GM23338 (cell line): ENCODE measurements at regions not wholly inside any gene's neighbourhood (a gene's known extent, or its start where the extent isn't known, plus 50 kb on each side); places are given as distances from the start of the nearest gene placed in this dataset.

ENCODE experiments used
- ATAC-seq: fragments of 200-7000 bp; cut with Tn5 transposase; 3 replicates; pipeline ENCODE4 v1.9.1; 2020
- DNase-seq: peaks from one replicate; pipeline ENCODE4 v3.0.0-alpha.2; 2015; ENCODE audit warnings: low spot score
- H2AFZ ChIP-seq: fragments of 200-600 bp; sonication (generic); 2 replicates; pipeline ENCODE4 v1.8.0; 2016; ENCODE audit warnings: antibody characterized with exemption, mild to moderate bottlenecking, moderate library complexity
- H3F3A ChIP-seq: fragments of 200-600 bp; sonication (generic); replicated peaks from 2 replicates; pipeline ENCODE4 v1.8.0; 2017; ENCODE audit warnings: antibody characterized with exemption, mixed run types, low read depth
- H3K27ac ChIP-seq: fragments of 200-600 bp; sonication (generic); 2 replicates; pipeline ENCODE4 v1.6.1; 2016; ENCODE audit warnings: low read depth
- H3K27me3 ChIP-seq: fragments of 200-600 bp; sonication (generic); 2 replicates; pipeline ENCODE4 v1.8.0; 2016; ENCODE audit warnings: mild to moderate bottlenecking, mixed run types, moderate library complexity; ENCODE audit not compliant: insufficient read depth
- H3K36me3 ChIP-seq: fragments of 200-600 bp; sonication (generic); 2 replicates; pipeline ENCODE4 v1.8.0; 2016; ENCODE audit warnings: mild to moderate bottlenecking; ENCODE audit not compliant: insufficient read depth
- H3K4me1 ChIP-seq: fragments of 200-600 bp; sonication (generic); 2 replicates; pipeline ENCODE4 v1.8.0; 2016; ENCODE audit warnings: mild to moderate bottlenecking, moderate library complexity; ENCODE audit not compliant: insufficient read depth
- H3K4me2 ChIP-seq: fragments of 200-600 bp; sonication (generic); 2 replicates; pipeline ENCODE4 v1.7.1; 2017; ENCODE audit warnings: mixed run types
- H3K4me3 ChIP-seq: fragments of 200-600 bp; sonication (generic); 2 replicates; pipeline ENCODE4 v1.6.1; 2016; ENCODE audit warnings: mixed run types
- H3K79me2 ChIP-seq: fragments of 200-600 bp; sonication (generic); replicated peaks from 2 replicates; pipeline ENCODE4 v1.8.0; 2017; ENCODE audit warnings: mild to moderate bottlenecking; ENCODE audit not compliant: insufficient read depth
- H3K9me2 ChIP-seq: fragments of 200-600 bp; sonication (generic); 2 replicates; pipeline ENCODE4 v1.8.0; 2017; ENCODE audit not compliant: insufficient read depth
- H4K20me1 ChIP-seq: fragments of 200-600 bp; sonication (generic); replicated peaks from 2 replicates; pipeline ENCODE4 v1.8.0; 2017; ENCODE audit warnings: mild to moderate bottlenecking; ENCODE audit not compliant: insufficient read depth
- H3K27ac Mint-ChIP-seq: 2 replicates; pipeline ENCODE4 v1.8.0; 2020; ENCODE audit warnings: inconsistent platforms, mild to moderate bottlenecking, moderate library complexity, mixed read lengths
- H3K27me3 Mint-ChIP-seq: 3 replicates; pipeline ENCODE4 v1.8.0; 2022; ENCODE audit warnings: low read depth, mild to moderate bottlenecking, moderate library complexity, mixed read lengths, inconsistent platforms; ENCODE audit not compliant: insufficient read depth, poor library complexity
- H3K36me3 Mint-ChIP-seq: 3 replicates; pipeline ENCODE4 v1.8.0; 2021; ENCODE audit warnings: low read depth, mild to moderate bottlenecking, inconsistent platforms, moderate library complexity, mixed read lengths
- H3K4me1 Mint-ChIP-seq: 3 replicates; pipeline ENCODE4 v1.8.0; 2020; ENCODE audit warnings: mild to moderate bottlenecking, inconsistent platforms, mixed read lengths
- H3K4me3 Mint-ChIP-seq: 3 replicates; pipeline ENCODE4 v1.8.0; 2021; ENCODE audit warnings: moderate library complexity, mild to moderate bottlenecking, inconsistent platforms, mixed read lengths
- H3K9me3 Mint-ChIP-seq: 3 replicates; pipeline ENCODE4 v1.8.0; 2020; ENCODE audit warnings: moderate library complexity, mild to moderate bottlenecking, inconsistent platforms, mixed read lengths
- CREB1 ChIP-seq: fragments of 250-450 bp; sonication (Bioruptor Pico); IDR thresholded peaks from 2 replicates; pipeline ENCODE4 v1.5.0; 2020; ENCODE audit warnings: low read depth, mild to moderate bottlenecking, moderate library complexity
- EZH2 ChIP-seq: fragments of 200-600 bp; sonication (generic); IDR thresholded peaks from one replicate; pipeline ENCODE4 v1.8.0; 2017; ENCODE audit warnings: antibody characterized with exemption, mild to moderate bottlenecking, low read depth; ENCODE audit not compliant: unreplicated experiment
- EZH2phosphoT487 ChIP-seq: fragments of 200-600 bp; sonication (generic); IDR thresholded peaks from one replicate; pipeline ENCODE4 v1.8.1; 2018; ENCODE audit warnings: antibody characterized with exemption; ENCODE audit not compliant: unreplicated experiment
- JUNB ChIP-seq: IDR thresholded peaks from one replicate; pipeline ENCODE4 v1.6.1; 2016; ENCODE audit warnings: antibody characterized with exemption; ENCODE audit not compliant: unreplicated experiment
- NANOG ChIP-seq: IDR thresholded peaks from 2 replicates; pipeline ENCODE4 v1.6.1; 2016; ENCODE audit warnings: antibody characterized with exemption, borderline replicate concordance
- POLR2AphosphoS5 ChIP-seq: IDR thresholded peaks from 2 replicates; pipeline ENCODE4 v1.6.1; 2016; ENCODE audit warnings: antibody characterized with exemption, low read depth
- STAT1 ChIP-seq: IDR thresholded peaks from one replicate; pipeline ENCODE4 v1.6.1; 2016; ENCODE audit warnings: antibody characterized with exemption; ENCODE audit not compliant: unreplicated experiment
- ZNF114 ChIP-seq: fragments of 250-450 bp; sonication (Bioruptor Pico); IDR thresholded peaks from 2 replicates; pipeline ENCODE4 v1.5.0; 2020; ENCODE audit warnings: mild to moderate bottlenecking, moderate library complexity
- ZNF331 ChIP-seq: fragments of 250-450 bp; sonication (Bioruptor Pico); IDR thresholded peaks from 2 replicates; pipeline ENCODE4 v1.5.0; 2020; ENCODE audit warnings: low read depth, mild to moderate bottlenecking, moderate library complexity
- TF ChIP-seq, protein P1 (sequence below): IDR thresholded peaks from one replicate; pipeline ENCODE4 v1.6.1; 2018; ENCODE audit warnings: antibody characterized with exemption; ENCODE audit not compliant: unreplicated experiment
- TF ChIP-seq, protein P2 (sequence below): fragments of 250-450 bp; sonication (Bioruptor Pico); IDR thresholded peaks from 2 replicates; pipeline ENCODE4 v1.5.0; 2020; ENCODE audit warnings: mild to moderate bottlenecking, moderate library complexity
- TF ChIP-seq, protein P3 (sequence below): IDR thresholded peaks from 2 replicates; pipeline ENCODE4 v1.6.1; 2016; ENCODE audit warnings: antibody characterized with exemption
- TF ChIP-seq, protein P4 (sequence below), 2 experiments: fragments of 200-600 bp in 1 of 2; sonication (generic) in 1 of 2; conservative IDR thresholded peaks; 2 replicates each; pipeline versions ENCODE4 v1.5.1 to v1.6.1; 2016 to 2017; ENCODE audit warnings: antibody characterized with exemption in 2 of 2, low read depth in 2 of 2, mild to moderate bottlenecking in 2 of 2, moderate library complexity in 1 of 2

DNA sequence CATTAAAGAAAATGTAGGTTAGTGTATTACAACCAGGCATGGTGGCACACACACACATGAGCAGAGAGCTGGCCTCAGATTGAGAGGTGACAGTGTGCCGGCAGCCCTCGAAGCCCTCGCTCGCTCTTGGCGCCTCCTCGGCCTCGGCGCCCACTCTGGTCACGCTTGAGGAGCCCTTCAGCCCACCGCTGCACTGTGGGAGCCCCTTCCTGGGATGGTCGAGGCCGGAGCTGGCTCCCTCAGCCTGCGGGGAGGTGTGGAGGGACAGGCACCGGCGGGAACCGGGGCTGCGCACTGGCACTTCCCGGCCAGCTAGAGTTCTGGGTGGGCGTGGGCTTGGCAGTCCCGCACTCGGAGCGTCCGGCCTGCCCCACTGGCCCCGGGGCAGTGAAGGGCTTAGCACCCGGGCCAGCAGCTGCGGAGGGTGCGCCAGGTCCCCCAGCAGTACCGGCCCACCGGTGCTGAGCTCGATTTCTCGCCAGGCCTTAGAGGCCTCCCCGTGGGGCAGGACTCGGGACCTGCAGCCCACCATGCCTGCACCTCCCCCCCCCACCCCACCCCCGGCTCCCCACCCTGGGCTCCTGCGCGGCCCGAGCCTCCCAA lies 80.4 kb upstream of the TMEM158 start:
- H3K36me3 Mint-ChIP-seq = peaks cover 9% of the 10 kb centered on the region
- no peak for ATAC-seq
- H2AFZ ChIP-seq = 0 out of 2 replicates have a peak overlapping the region, but pooled peaks have one; percentile 12

More for the DNA sequence above, 80.4 kb upstream of the TMEM158 start:
- Histone ChIP-seq H3K4me2 (no peak overlapping the region), H3K79me2 (no peaks in the 10 kb centered on the region), H4K20me1 (no peaks in the 10 kb centered on the region), H3K9me2 (no peaks in the 10 kb centered on the region), H3K27ac (no peak overlapping the region), H3F3A (no peaks in the 10 kb centered on the region), H3K27me3 (no peaks in the 10 kb centered on the region), H3K36me3 (peaks cover 8% of the 10 kb centered on the region), H3K4me1 (peaks cover 21% of the 10 kb centered on the region), H3K4me3 (no peak overlapping the region)
- H3K27me3 Mint-ChIP-seq = peaks cover 2% of the 10 kb centered on the region
- no peak overlapping the region for H3K27ac Mint-ChIP-seq
- peaks cover 13% of the 10 kb centered on the region for H3K4me1 Mint-ChIP-seq
- TF ChIP-seq, protein P1, sequence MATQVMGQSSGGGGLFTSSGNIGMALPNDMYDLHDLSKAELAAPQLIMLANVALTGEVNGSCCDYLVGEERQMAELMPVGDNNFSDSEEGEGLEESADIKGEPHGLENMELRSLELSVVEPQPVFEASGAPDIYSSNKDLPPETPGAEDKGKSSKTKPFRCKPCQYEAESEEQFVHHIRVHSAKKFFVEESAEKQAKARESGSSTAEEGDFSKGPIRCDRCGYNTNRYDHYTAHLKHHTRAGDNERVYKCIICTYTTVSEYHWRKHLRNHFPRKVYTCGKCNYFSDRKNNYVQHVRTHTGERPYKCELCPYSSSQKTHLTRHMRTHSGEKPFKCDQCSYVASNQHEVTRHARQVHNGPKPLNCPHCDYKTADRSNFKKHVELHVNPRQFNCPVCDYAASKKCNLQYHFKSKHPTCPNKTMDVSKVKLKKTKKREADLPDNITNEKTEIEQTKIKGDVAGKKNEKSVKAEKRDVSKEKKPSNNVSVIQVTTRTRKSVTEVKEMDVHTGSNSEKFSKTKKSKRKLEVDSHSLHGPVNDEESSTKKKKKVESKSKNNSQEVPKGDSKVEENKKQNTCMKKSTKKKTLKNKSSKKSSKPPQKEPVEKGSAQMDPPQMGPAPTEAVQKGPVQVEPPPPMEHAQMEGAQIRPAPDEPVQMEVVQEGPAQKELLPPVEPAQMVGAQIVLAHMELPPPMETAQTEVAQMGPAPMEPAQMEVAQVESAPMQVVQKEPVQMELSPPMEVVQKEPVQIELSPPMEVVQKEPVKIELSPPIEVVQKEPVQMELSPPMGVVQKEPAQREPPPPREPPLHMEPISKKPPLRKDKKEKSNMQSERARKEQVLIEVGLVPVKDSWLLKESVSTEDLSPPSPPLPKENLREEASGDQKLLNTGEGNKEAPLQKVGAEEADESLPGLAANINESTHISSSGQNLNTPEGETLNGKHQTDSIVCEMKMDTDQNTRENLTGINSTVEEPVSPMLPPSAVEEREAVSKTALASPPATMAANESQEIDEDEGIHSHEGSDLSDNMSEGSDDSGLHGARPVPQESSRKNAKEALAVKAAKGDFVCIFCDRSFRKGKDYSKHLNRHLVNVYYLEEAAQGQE = no peak
- no peak for TF ChIP-seq POLR2AphosphoS5
- no peak for TF ChIP-seq ZNF331 (CRISPR knock-in tag)
- TF ChIP-seq STAT1 = no peak
- TF ChIP-seq, protein P2, sequence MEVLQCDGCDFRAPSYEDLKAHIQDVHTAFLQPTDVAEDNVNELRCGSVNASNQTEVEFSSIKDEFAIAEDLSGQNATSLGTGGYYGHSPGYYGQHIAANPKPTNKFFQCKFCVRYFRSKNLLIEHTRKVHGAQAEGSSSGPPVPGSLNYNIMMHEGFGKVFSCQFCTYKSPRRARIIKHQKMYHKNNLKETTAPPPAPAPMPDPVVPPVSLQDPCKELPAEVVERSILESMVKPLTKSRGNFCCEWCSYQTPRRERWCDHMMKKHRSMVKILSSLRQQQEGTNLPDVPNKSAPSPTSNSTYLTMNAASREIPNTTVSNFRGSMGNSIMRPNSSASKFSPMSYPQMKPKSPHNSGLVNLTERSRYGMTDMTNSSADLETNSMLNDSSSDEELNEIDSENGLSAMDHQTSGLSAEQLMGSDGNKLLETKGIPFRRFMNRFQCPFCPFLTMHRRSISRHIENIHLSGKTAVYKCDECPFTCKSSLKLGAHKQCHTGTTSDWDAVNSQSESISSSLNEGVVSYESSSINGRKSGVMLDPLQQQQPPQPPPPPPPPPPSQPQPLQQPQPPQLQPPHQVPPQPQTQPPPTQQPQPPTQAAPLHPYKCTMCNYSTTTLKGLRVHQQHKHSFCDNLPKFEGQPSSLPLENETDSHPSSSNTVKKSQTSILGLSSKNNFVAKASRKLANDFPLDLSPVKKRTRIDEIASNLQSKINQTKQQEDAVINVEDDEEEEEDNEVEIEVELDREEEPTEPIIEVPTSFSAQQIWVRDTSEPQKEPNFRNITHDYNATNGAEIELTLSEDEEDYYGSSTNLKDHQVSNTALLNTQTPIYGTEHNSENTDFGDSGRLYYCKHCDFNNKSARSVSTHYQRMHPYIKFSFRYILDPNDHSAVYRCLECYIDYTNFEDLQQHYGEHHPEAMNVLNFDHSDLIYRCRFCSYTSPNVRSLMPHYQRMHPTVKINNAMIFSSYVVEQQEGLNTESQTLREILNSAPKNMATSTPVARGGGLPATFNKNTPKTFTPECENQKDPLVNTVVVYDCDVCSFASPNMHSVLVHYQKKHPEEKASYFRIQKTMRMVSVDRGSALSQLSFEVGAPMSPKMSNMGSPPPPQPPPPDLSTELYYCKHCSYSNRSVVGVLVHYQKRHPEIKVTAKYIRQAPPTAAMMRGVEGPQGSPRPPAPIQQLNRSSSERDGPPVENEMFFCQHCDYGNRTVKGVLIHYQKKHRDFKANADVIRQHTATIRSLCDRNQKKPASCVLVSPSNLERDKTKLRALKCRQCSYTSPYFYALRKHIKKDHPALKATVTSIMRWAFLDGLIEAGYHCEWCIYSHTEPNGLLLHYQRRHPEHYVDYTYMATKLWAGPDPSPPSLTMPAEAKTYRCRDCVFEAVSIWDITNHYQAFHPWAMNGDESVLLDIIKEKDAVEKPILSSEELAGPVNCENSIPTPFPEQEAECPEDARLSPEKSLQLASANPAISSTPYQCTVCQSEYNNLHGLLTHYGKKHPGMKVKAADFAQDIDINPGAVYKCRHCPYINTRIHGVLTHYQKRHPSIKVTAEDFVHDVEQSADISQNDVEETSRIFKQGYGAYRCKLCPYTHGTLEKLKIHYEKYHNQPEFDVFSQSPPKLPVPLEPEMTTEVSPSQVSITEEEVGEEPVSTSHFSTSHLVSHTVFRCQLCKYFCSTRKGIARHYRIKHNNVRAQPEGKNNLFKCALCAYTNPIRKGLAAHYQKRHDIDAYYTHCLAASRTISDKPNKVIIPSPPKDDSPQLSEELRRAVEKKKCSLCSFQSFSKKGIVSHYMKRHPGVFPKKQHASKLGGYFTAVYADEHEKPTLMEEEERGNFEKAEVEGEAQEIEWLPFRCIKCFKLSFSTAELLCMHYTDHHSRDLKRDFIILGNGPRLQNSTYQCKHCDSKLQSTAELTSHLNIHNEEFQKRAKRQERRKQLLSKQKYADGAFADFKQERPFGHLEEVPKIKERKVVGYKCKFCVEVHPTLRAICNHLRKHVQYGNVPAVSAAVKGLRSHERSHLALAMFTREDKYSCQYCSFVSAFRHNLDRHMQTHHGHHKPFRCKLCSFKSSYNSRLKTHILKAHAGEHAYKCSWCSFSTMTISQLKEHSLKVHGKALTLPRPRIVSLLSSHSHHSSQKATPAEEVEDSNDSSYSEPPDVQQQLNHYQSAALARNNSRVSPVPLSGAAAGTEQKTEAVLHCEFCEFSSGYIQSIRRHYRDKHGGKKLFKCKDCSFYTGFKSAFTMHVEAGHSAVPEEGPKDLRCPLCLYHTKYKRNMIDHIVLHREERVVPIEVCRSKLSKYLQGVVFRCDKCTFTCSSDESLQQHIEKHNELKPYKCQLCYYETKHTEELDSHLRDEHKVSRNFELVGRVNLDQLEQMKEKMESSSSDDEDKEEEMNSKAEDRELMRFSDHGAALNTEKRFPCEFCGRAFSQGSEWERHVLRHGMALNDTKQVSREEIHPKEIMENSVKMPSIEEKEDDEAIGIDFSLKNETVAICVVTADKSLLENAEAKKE = no peak
- TF ChIP-seq NANOG = no peak
- TF ChIP-seq, protein P3, sequence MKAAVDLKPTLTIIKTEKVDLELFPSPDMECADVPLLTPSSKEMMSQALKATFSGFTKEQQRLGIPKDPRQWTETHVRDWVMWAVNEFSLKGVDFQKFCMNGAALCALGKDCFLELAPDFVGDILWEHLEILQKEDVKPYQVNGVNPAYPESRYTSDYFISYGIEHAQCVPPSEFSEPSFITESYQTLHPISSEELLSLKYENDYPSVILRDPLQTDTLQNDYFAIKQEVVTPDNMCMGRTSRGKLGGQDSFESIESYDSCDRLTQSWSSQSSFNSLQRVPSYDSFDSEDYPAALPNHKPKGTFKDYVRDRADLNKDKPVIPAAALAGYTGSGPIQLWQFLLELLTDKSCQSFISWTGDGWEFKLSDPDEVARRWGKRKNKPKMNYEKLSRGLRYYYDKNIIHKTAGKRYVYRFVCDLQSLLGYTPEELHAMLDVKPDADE = no peak
- no peak for TF ChIP-seq CREB1
- TF ChIP-seq, protein P4, sequence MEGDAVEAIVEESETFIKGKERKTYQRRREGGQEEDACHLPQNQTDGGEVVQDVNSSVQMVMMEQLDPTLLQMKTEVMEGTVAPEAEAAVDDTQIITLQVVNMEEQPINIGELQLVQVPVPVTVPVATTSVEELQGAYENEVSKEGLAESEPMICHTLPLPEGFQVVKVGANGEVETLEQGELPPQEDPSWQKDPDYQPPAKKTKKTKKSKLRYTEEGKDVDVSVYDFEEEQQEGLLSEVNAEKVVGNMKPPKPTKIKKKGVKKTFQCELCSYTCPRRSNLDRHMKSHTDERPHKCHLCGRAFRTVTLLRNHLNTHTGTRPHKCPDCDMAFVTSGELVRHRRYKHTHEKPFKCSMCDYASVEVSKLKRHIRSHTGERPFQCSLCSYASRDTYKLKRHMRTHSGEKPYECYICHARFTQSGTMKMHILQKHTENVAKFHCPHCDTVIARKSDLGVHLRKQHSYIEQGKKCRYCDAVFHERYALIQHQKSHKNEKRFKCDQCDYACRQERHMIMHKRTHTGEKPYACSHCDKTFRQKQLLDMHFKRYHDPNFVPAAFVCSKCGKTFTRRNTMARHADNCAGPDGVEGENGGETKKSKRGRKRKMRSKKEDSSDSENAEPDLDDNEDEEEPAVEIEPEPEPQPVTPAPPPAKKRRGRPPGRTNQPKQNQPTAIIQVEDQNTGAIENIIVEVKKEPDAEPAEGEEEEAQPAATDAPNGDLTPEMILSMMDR (conservative IDR thresholded peaks at IDR 0.05; ENCODE audit: low read depth in 2 of 2) = no peak
- TF ChIP-seq EZH2 = no peak
- TF ChIP-seq JUNB = no peak
- no peak for TF ChIP-seq EZH2phosphoT487
- no peak for TF ChIP-seq ZNF114 (CRISPR knock-in tag)
- H3K4me3 Mint-ChIP-seq = no peak overlapping the region
- H3K9me3 Mint-ChIP-seq = peaks cover 26% of the 10 kb centered on the region
- DNase-seq = no peak
